DND-41 (cell line): ENCODE measurements at regions not wholly inside any gene's neighbourhood (a gene's known extent, or its start where the extent isn't known, plus 50 kb on each side); places are given as distances from the start of the nearest gene placed in this dataset.

Source experiments
- ATAC-seq: fragments of 200-7000 bp; cut with Tn5 transposase; 3 replicates; pipeline ENCODE4 v1.9.1; 2021; ENCODE audit warnings: low read depth; ENCODE audit not compliant: insufficient read depth
- DNase-seq: peaks from one replicate; pipeline ENCODE4 v3.0.0-alpha.2; 2020
- H2AFZ ChIP-seq: 2 replicates; pipeline ENCODE4 v1.6.0; 2012; ENCODE audit warnings: low read depth, low read length
- H3K27ac ChIP-seq: 2 replicates; pipeline ENCODE4 v1.5.1; 2012; ENCODE audit warnings: low read length, inconsistent platforms
- H3K27me3 ChIP-seq: fragments of 200-600 bp; sonication (generic); 2 replicates; pipeline ENCODE4 v1.6.0; 2012; ENCODE audit warnings: low read length, mild to moderate bottlenecking, inconsistent platforms; ENCODE audit not compliant: insufficient read depth, poor library complexity
- H3K36me3 ChIP-seq: 2 replicates; pipeline ENCODE4 v1.5.1; 2012; ENCODE audit warnings: low read length, inconsistent platforms; ENCODE audit not compliant: insufficient read depth
- H3K4me1 ChIP-seq: 2 replicates; pipeline ENCODE4 v1.5.1; 2012; ENCODE audit warnings: mild to moderate bottlenecking, low read length; ENCODE audit not compliant: insufficient read depth
- H3K4me2 ChIP-seq: 2 replicates; pipeline ENCODE4 v1.6.0; 2012; ENCODE audit warnings: mild to moderate bottlenecking, moderate library complexity, low read length, inconsistent platforms; ENCODE audit not compliant: insufficient read depth
- H3K4me3 ChIP-seq, 2 experiments: fragments of 200-600 bp in 1 of 2; shearing (Covaris generic) in 1 of 2; 2 replicates each; pipeline ENCODE4 v1.5.1; 2012 to 2016; ENCODE audit warnings: inconsistent platforms in 2 of 2, low read length in 2 of 2, mild to moderate bottlenecking in 2 of 2, low read depth in 1 of 2, moderate library complexity in 1 of 2
- H3K79me2 ChIP-seq: 2 replicates; pipeline ENCODE4 v1.6.0; 2012; ENCODE audit warnings: low read length, inconsistent platforms; ENCODE audit not compliant: insufficient read depth
- H3K9ac ChIP-seq: 2 replicates; pipeline ENCODE4 v1.6.0; 2012; ENCODE audit warnings: low read depth, mild to moderate bottlenecking, inconsistent platforms, low read length, moderate library complexity
- H3K9me3 ChIP-seq: 2 replicates; pipeline ENCODE4 v1.5.1; 2012; ENCODE audit warnings: low read length, moderate library complexity, mild to moderate bottlenecking, inconsistent platforms; ENCODE audit not compliant: insufficient read depth, severe bottlenecking
- H4K20me1 ChIP-seq: 2 replicates; pipeline ENCODE4 v1.6.0; 2012; ENCODE audit warnings: low read length; ENCODE audit not compliant: insufficient read depth
- CTCF ChIP-seq: IDR thresholded peaks from 2 replicates; pipeline ENCODE4 v1.5.1; 2012; ENCODE audit warnings: borderline replicate concordance, low read length, moderate library complexity, mild to moderate bottlenecking; ENCODE audit not compliant: poor library complexity, severe bottlenecking; ENCODE audit errors: extremely low read depth
- EZH2 ChIP-seq: IDR thresholded peaks from 3 replicates; pipeline ENCODE4 v1.6.1; 2012; ENCODE audit warnings: borderline replicate concordance, low read depth, mild to moderate bottlenecking, moderate library complexity, low read length, inconsistent platforms; ENCODE audit not compliant: severe bottlenecking

- no peaks in the 10 kb centered on the region for H4K20me1 ChIP-seq
- H3K79me2 ChIP-seq = no peaks in the 10 kb centered on the region
- TF ChIP-seq EZH2 (no peak), CTCF (no peak)
- DNase-seq = no peak
- no peaks in the 10 kb centered on the region for H3K27me3 ChIP-seq
- H3K4me1 ChIP-seq = no peaks in the 10 kb centered on the region
- H3K9me3 ChIP-seq = no peaks in the 10 kb centered on the region
- H3K4me3 ChIP-seq = no peak overlapping the region
- no peak overlapping the region for H3K27ac ChIP-seq
- no peak overlapping the region for H3K4me2 ChIP-seq
- no peak for ATAC-seq
- no peak overlapping the region for H3K9ac ChIP-seq
- no peak overlapping the region for H2AFZ ChIP-seq
- no peaks in the 10 kb centered on the region for H3K36me3 ChIP-seq
Measured at GRCh38 chr2:183666031-183666430, 541.8 kb downstream of the NUP35 start.

GRCh38 chr2:183671233-183671632 is 547.0 kb downstream of the NUP35 start:
- DNase-seq (no peak), ATAC-seq (no peak)
- H3K4me2 ChIP-seq = no peak overlapping the region
- no peak overlapping the region for H2AFZ ChIP-seq
- no peaks in the 10 kb centered on the region for H4K20me1 ChIP-seq
- H3K4me1 ChIP-seq = no peaks in the 10 kb centered on the region
- no peak overlapping the region for H3K4me3 ChIP-seq
- H3K9ac ChIP-seq = no peak overlapping the region
- no peaks in the 10 kb centered on the region for H3K27me3 ChIP-seq
- H3K9me3 ChIP-seq = no peaks in the 10 kb centered on the region
- no peaks in the 10 kb centered on the region for H3K79me2 ChIP-seq
- no peak overlapping the region for H3K27ac ChIP-seq
- no peak for TF ChIP-seq EZH2
- no peak for TF ChIP-seq CTCF
- no peaks in the 10 kb centered on the region for H3K36me3 ChIP-seq

GRCh38 chr2:183678908-183679307 is 554.7 kb downstream of the NUP35 start:
- H3K27me3 ChIP-seq = no peaks in the 10 kb centered on the region
- no peaks in the 10 kb centered on the region for H3K9me3 ChIP-seq
- no peak overlapping the region for H3K27ac ChIP-seq
- H3K4me3 ChIP-seq = no peak overlapping the region
- H3K9ac ChIP-seq = no peak overlapping the region
- DNase-seq (no peak), ATAC-seq (no peak)
- no peaks in the 10 kb centered on the region for H3K4me1 ChIP-seq
- H3K36me3 ChIP-seq = no peaks in the 10 kb centered on the region
- H3K79me2 ChIP-seq = no peaks in the 10 kb centered on the region
- TF ChIP-seq CTCF (no peak), EZH2 (no peak)
- H4K20me1 ChIP-seq = no peaks in the 10 kb centered on the region
- no peak overlapping the region for H2AFZ ChIP-seq
- H3K4me2 ChIP-seq = no peak overlapping the region

- no peak overlapping the region for H3K27ac ChIP-seq
- ATAC-seq (no peak), DNase-seq (no peak)
Measured at GRCh38 chr2:183680573-183680972, 556.3 kb downstream of the NUP35 start.

More at GRCh38 chr2:183680573-183680972, 556.3 kb downstream of the NUP35 start:
- no peak overlapping the region for H3K4me2 ChIP-seq
- H2AFZ ChIP-seq = no peak overlapping the region
- H3K9ac ChIP-seq = no peak overlapping the region
- no peaks in the 10 kb centered on the region for H3K27me3 ChIP-seq
- no peaks in the 10 kb centered on the region for H3K9me3 ChIP-seq
- TF ChIP-seq CTCF = no peak
- no peak for TF ChIP-seq EZH2
- H3K36me3 ChIP-seq = no peaks in the 10 kb centered on the region
- no peaks in the 10 kb centered on the region for H3K4me1 ChIP-seq
- H3K4me3 ChIP-seq = no peak overlapping the region
- H4K20me1 ChIP-seq = no peaks in the 10 kb centered on the region
- no peaks in the 10 kb centered on the region for H3K79me2 ChIP-seq
